Thyroid gland (tissue), 4 donors: ENCODE measurements at regions not wholly inside any gene's neighbourhood (a gene's known extent, or its start where the extent isn't known, plus 50 kb on each side); places are given as distances from the start of the nearest gene placed in this dataset.

Experiments used
- CTCF ChIP-seq, 6 experiments: fragments of 200-600 bp in 3 of 6; fragments of 450-650 bp in 3 of 6; sonication (generic) in 3 of 6; IDR thresholded peaks; one replicate each; pipeline ENCODE4 v1.5.1; 2016 to 2019; ENCODE audit warnings: antibody characterized with exemption in 6 of 6, mild to moderate bottlenecking in 2 of 6, inconsistent platforms in 1 of 6, moderate library complexity in 1 of 6
- POLR2A ChIP-seq, 2 donors: fragments of 450-650 bp; IDR thresholded peaks; one replicate each; pipeline ENCODE4 v1.6.1; 2017; ENCODE audit warnings: antibody characterized with exemption in 2 of 2, mild to moderate bottlenecking in 2 of 2, moderate library complexity in 1 of 2

DNA sequence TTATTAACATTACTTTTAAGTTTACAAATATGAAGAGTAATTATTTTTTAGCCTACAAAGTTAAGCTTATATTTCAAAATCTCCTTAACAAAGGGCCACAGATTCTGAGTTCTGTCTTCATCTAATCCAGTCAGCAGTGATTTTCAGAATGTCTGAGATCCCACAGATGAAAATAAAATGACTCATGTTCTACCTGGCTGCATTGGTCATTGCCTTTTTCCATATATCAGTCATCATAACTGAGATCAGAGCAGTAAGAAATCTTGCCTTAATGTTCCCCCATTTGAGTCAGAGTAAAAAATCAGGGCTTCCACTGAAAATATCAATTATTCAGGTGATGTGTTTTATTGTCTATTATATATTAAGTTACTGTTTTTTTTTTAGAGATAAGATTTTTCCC, 416.1 kb downstream of the MRPL39 start:
- TF ChIP-seq POLR2A (IDR thresholded peaks at IDR 0.05) = no peak
- no peak for TF ChIP-seq CTCF (IDR thresholded peaks at IDR 0.05)
